Ovary (tissue), 3 donors: ENCODE measurements at regions not wholly inside any gene's neighbourhood (a gene's known extent, or its start where the extent isn't known, plus 50 kb on each side); places are given as distances from the start of the nearest gene placed in this dataset.

Source experiments
- EP300 ChIP-seq: sonication (generic); formaldehyde crosslinking; IDR thresholded peaks from one replicate; pipeline ENCODE4 v1.6.1; 2017; ENCODE audit warnings: antibody characterized with exemption
- POLR2A ChIP-seq: fragments of 450-650 bp; IDR thresholded peaks from one replicate; pipeline ENCODE4 v1.6.1; 2017; ENCODE audit warnings: antibody characterized with exemption, mild to moderate bottlenecking, moderate library complexity
- TF ChIP-seq, protein P1 (sequence below), 3 donors: fragments of 450-650 bp in 2 of 3; fragments of 200-600 bp in 1 of 3; IDR thresholded peaks; one replicate each; pipeline versions ENCODE4 v1.5.1 to v1.8.0; 2016 to 2022; ENCODE audit warnings: antibody characterized with exemption in 3 of 3, mild to moderate bottlenecking in 1 of 3
- donor health status: DM: no; HTN: no; CAD: no.

DNA sequence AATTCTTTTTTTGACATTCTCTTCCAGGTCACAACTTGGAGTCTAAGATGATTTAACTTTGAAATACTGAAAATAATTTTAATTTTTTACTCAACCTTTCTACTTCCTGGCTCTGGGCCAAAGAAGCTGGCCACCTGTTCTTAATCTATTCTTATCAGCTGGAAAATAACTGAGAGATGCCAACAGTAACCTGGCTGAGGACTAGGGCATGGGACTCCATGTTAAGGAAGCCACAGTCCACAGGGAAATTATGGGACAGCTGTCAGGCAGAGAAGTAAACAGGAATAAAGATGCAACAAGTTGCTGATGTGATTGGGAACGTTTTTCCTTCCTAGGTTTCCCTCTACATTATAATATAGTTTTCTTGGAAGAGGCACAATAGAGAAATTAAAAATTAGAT lies 84.7 kb upstream of the CPNE4 start:
- TF ChIP-seq, protein P1, sequence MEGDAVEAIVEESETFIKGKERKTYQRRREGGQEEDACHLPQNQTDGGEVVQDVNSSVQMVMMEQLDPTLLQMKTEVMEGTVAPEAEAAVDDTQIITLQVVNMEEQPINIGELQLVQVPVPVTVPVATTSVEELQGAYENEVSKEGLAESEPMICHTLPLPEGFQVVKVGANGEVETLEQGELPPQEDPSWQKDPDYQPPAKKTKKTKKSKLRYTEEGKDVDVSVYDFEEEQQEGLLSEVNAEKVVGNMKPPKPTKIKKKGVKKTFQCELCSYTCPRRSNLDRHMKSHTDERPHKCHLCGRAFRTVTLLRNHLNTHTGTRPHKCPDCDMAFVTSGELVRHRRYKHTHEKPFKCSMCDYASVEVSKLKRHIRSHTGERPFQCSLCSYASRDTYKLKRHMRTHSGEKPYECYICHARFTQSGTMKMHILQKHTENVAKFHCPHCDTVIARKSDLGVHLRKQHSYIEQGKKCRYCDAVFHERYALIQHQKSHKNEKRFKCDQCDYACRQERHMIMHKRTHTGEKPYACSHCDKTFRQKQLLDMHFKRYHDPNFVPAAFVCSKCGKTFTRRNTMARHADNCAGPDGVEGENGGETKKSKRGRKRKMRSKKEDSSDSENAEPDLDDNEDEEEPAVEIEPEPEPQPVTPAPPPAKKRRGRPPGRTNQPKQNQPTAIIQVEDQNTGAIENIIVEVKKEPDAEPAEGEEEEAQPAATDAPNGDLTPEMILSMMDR (IDR thresholded peaks at IDR 0.05), result no peak
- TF ChIP-seq POLR2A, result no peak
- TF ChIP-seq EP300, result no peak
